HCT116 (cell line): ENCODE measurements at regions not wholly inside any gene's neighbourhood (a gene's known extent, or its start where the extent isn't known, plus 50 kb on each side); places are given as distances from the start of the nearest gene placed in this dataset.

Experiments
- ATAC-seq: fragments of 200-7000 bp; cut with Tn5 transposase; 2 replicates; pipeline ENCODE4 v1.9.1; 2020; ENCODE audit warnings: mild to moderate bottlenecking, moderate library complexity
- BruUV-seq: library from RNA; stranded (reverse); fragments of 400-500 nt; replicated peaks from 2 replicates; lab custom pipeline; 2021; lab: Mats Ljungman, UMichigan
- CTCF ChIA-PET: fragments of 300-600 bp; sonication (Branson Sonifier 250); formaldehyde crosslinking; loops from one replicate; lab custom pipeline; 2021; ENCODE audit warnings: antibody characterized with exemption; lab: Charles Lee
- POLR2A ChIA-PET: fragments of 300-600, 350-600 bp; sonication (Branson Sonifier 250); formaldehyde crosslinking; loops from one replicate; lab custom pipeline; 2021; ENCODE audit warnings: antibody characterized with exemption; lab: Charles Lee
- RAD21 ChIA-PET, 2 experiments: fragments of 300-600 bp; sonication (Branson Sonifier 250); formaldehyde crosslinking; loops; one replicate each; lab custom pipeline; 2023; ENCODE audit warnings: low total read pairs in 2 of 2; ENCODE audit not compliant: uncharacterized antibody in 2 of 2, unreplicated experiment in 2 of 2, low non-redundant PET in 1 of 2; lab: Charles Lee
- DNase-seq: peaks from one replicate; pipeline ENCODE4 v3.0.0-alpha.2; 2010; ENCODE audit warnings: low read depth, low spot score
- H2AFZ ChIP-seq: fragments of 200-600 bp; shearing (Covaris generic), sonication (generic); 2 replicates; pipeline ENCODE4 v1.6.1; 2017; ENCODE audit warnings: low read depth, mixed run types, mixed read lengths, antibody characterized with exemption, low read length; ENCODE audit not compliant: poor library complexity, severe bottlenecking
- H3K27ac ChIP-seq: 2 replicates; pipeline ENCODE4 v1.5.1; 2012; ENCODE audit warnings: low read depth, low read length
- H3K27me3 ChIP-seq: fragments of 200-600 bp; sonication (generic); 2 replicates; pipeline ENCODE4 v1.6.1; 2016; ENCODE audit warnings: mixed run types, low read length, mixed read lengths; ENCODE audit not compliant: insufficient read depth
- H3K36me3 ChIP-seq, 2 experiments: fragments of 200-500 bp in 1 of 2; fragments of 200-600 bp in 1 of 2; sonication (Bioruptor generic) in 1 of 2; sonication (generic) in 1 of 2; 2 replicates each; pipeline versions ENCODE4 v1.5.1 to v1.6.1; 2014 to 2016; ENCODE audit warnings: low read length in 2 of 2, inconsistent platforms in 1 of 2, mixed read lengths in 1 of 2, mixed run types in 1 of 2; ENCODE audit not compliant: insufficient read depth in 2 of 2, control insufficient read depth in 1 of 2
- H3K4me1 ChIP-seq, 2 experiments: fragments of 200-600 bp in 1 of 2; sonication (generic) in 1 of 2; 2 replicates each; pipeline versions ENCODE4 v1.5.1 to v1.6.1; 2012 to 2017; ENCODE audit warnings: low read length in 2 of 2, inconsistent platforms in 1 of 2, mild to moderate bottlenecking in 1 of 2, mixed read lengths in 1 of 2, mixed run types in 1 of 2, moderate library complexity in 1 of 2; ENCODE audit not compliant: insufficient read depth in 2 of 2, control insufficient read depth in 1 of 2
- H3K4me2 ChIP-seq: fragments of 200-600 bp; sonication (generic); 2 replicates; pipeline ENCODE4 v1.6.1; 2017; ENCODE audit warnings: mixed run types, low read length, mixed read lengths
- H3K4me3 ChIP-seq, 2 experiments: fragments of 200-600 bp in 1 of 2; sonication (generic) in 1 of 2; replicated peaks in 1 of 2; 2 replicates each; pipeline ENCODE4 v1.5.1; 2011 to 2016; ENCODE audit warnings: low read length in 2 of 2, control low read depth in 1 of 2, low read depth in 1 of 2, mild to moderate bottlenecking in 1 of 2, mixed read lengths in 1 of 2, mixed run types in 1 of 2
- H3K79me2 ChIP-seq: fragments of 200-600 bp; sonication (generic); 2 replicates; pipeline ENCODE4 v1.6.1; 2017; ENCODE audit warnings: mild to moderate bottlenecking, mixed run types, low read length, moderate library complexity, mixed read lengths; ENCODE audit not compliant: insufficient read depth
- H3K9ac ChIP-seq: fragments of 200-600 bp; sonication (generic); 2 replicates; pipeline ENCODE4 v1.6.1; 2016; ENCODE audit warnings: low read length, mixed read lengths
- H3K9me2 ChIP-seq: fragments of 200-600 bp; sonication (generic), shearing (Covaris generic); 2 replicates; pipeline ENCODE4 v1.6.1; 2017; ENCODE audit warnings: mixed run types, mild to moderate bottlenecking, moderate library complexity; ENCODE audit not compliant: insufficient read depth
- H3K9me3 ChIP-seq, 2 experiments: fragments of 200-500 bp in 1 of 2; fragments of 200-600 bp in 1 of 2; sonication (Bioruptor generic) in 1 of 2; sonication (generic) in 1 of 2; 2 replicates each; pipeline ENCODE4 v1.6.1; 2014 to 2017; ENCODE audit warnings: low read length in 2 of 2, mixed read lengths in 2 of 2, inconsistent platforms in 1 of 2, low read depth in 1 of 2, mild to moderate bottlenecking in 1 of 2, mixed run types in 1 of 2, moderate library complexity in 1 of 2; ENCODE audit not compliant: control insufficient read depth in 1 of 2, insufficient read depth in 1 of 2
- H4K20me1 ChIP-seq: fragments of 200-600 bp; sonication (generic), shearing (Covaris generic); 2 replicates; pipeline ENCODE4 v1.6.1; 2017; ENCODE audit warnings: mixed run types, mild to moderate bottlenecking, moderate library complexity; ENCODE audit not compliant: insufficient read depth
- CBX3 ChIP-seq: IDR thresholded peaks from 2 replicates; pipeline ENCODE4 v1.6.1; 2012; ENCODE audit warnings: low read depth
- EGR1 ChIP-seq: IDR thresholded peaks from 2 replicates; pipeline ENCODE4 v1.6.1; 2012; ENCODE audit warnings: low read depth
- ELF1 ChIP-seq: IDR thresholded peaks from 2 replicates; pipeline ENCODE4 v1.6.1; 2012; ENCODE audit warnings: low read depth, borderline replicate concordance
- EZH2phosphoT487 ChIP-seq: fragments of 200-600 bp; IDR thresholded peaks from 2 replicates; pipeline ENCODE4 v1.6.1; 2018; ENCODE audit warnings: antibody characterized with exemption, borderline replicate concordance
- FOSL1 ChIP-seq: IDR thresholded peaks from 2 replicates; pipeline ENCODE4 v1.6.1; 2012; ENCODE audit warnings: low read depth
- JUND ChIP-seq: IDR thresholded peaks from 2 replicates; pipeline ENCODE4 v1.6.1; 2012
- POLR2A ChIP-seq: IDR thresholded peaks from 2 replicates; pipeline ENCODE4 v1.7.0; 2011; ENCODE audit warnings: borderline replicate concordance; ENCODE audit not compliant: insufficient read depth, insufficient read length; ENCODE audit errors: extremely low read depth
- POLR2AphosphoS5 ChIP-seq: IDR thresholded peaks from 2 replicates; pipeline ENCODE4 v1.6.1; 2011; ENCODE audit warnings: mild to moderate bottlenecking, low read depth, low read length, moderate library complexity
- RAD21 ChIP-seq: IDR thresholded peaks from 2 replicates; pipeline ENCODE4 v1.6.1; 2012; ENCODE audit warnings: low read depth, mild to moderate bottlenecking
- SP1 ChIP-seq: IDR thresholded peaks from 2 replicates; pipeline ENCODE4 v1.6.1; 2012; ENCODE audit warnings: low read depth
- SRF ChIP-seq: IDR thresholded peaks from 2 replicates; pipeline ENCODE4 v1.6.1; 2012; ENCODE audit warnings: low read depth
- TCF7L2 ChIP-seq: IDR thresholded peaks from 2 replicates; pipeline ENCODE4 v1.7.0; 2011; ENCODE audit warnings: borderline replicate concordance, inconsistent platforms; ENCODE audit not compliant: insufficient read depth, insufficient read length; ENCODE audit errors: extremely low read depth
- YY1 ChIP-seq: IDR thresholded peaks from 2 replicates; pipeline ENCODE4 v1.6.1; 2011; ENCODE audit warnings: low read length, low read depth, moderate library complexity, mild to moderate bottlenecking; ENCODE audit not compliant: insufficient replicate concordance; ENCODE audit errors: extremely low read depth
- ZFX ChIP-seq: fragments of 450-650 bp; IDR thresholded peaks from 2 replicates; pipeline ENCODE4 v1.6.1; 2017
- intact Hi-C: fragments of 100-400 bp; cut with micrococcal nuclease; formaldehyde crosslinking; loops from 2 replicates; pipeline ENCODE4 v1.10.0; 2022
- TF ChIP-seq, protein P1 (sequence below), 3 experiments: fragments of 200-600 bp in 1 of 3; sonication (generic) in 1 of 3; IDR thresholded peaks in 2 of 3; conservative IDR thresholded peaks in 1 of 3; 2 replicates each; pipeline ENCODE4 v1.5.1; 2012 to 2017; ENCODE audit warnings: low read depth in 2 of 3, low read length in 2 of 3, antibody characterized with exemption in 1 of 3, borderline replicate concordance in 1 of 3, control low read depth in 1 of 3, mild to moderate bottlenecking in 1 of 3, mixed read lengths in 1 of 3, mixed run types in 1 of 3, moderate library complexity in 1 of 3; ENCODE audit not compliant: insufficient read depth in 1 of 3
- TF ChIP-seq, protein P2 (sequence below): IDR thresholded peaks from 2 replicates; pipeline ENCODE4 v1.6.1; 2012; ENCODE audit warnings: low read depth
- TF ChIP-seq, protein P3 (sequence below): IDR thresholded peaks from 2 replicates; pipeline ENCODE4 v1.6.1; 2011; ENCODE audit warnings: mild to moderate bottlenecking, low read length, moderate library complexity; ENCODE audit not compliant: insufficient replicate concordance; ENCODE audit errors: extremely low read depth
- TF ChIP-seq, protein P4 (sequence below): IDR thresholded peaks from 2 replicates; pipeline ENCODE4 v1.6.1; 2012

DNA sequence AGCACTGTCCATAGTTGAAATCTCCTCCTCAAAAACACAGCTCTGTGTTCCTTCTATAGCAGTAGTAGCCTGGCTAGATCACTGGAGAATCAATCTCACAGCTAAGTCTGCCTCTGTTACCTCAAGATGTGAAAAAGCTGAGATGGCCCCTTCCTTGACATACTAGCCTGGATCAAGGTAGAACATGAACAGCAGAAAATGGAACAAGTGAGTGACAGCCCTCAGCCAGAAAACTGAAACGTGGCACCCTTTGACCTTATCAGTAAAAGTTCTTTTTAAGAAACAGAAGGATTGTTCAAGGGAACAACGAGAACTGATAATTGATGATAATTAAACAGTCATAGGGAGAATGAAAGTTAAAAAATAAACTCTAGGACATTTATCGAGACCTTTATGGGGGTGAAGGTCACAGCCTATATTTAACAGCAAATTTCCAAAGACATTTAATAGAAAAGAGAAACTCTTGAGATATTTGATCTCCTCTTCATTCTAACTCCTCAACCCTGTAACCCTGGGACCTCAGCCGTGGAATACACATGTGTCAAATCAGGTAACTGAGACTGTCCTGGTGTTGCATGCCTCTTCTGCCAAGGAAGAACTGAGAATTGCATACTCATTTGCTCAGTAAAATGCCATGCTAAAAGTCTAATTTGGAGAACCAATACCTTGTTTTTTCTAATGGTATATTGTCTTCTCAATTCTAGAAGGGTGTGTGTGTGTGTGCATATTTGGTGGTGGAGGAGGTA lies 258.0 kb upstream of the ATP2B1 start:
- no peaks in the 10 kb centered on the region; the same call in 1 of the 2 replicates for H3K9me2 ChIP-seq
- no peaks in the 10 kb centered on the region for H3K27me3 ChIP-seq
- RAD21 ChIA-PET = no interaction called here
- no peak overlapping the region for H3K4me2 ChIP-seq
- POLR2A ChIA-PET = no interaction called here
- H3K79me2 ChIP-seq = no peaks in the 10 kb centered on the region
- CTCF ChIA-PET = no interaction called here
- H3K36me3 ChIP-seq = no peaks in the 10 kb centered on the region
- intact Hi-C loops = loop anchor here (10.0 kb wide), 1 partner anchor 262 kb away; the partner anchor contains the start of gene ATP2B1
- no peak overlapping the region for H2AFZ ChIP-seq
- 0 out of 4 replicates have a peak, but pooled peaks cover 0 to 4% of the 10 kb centered on the region in 2 experiments for H3K4me1 ChIP-seq
- no peak for DNase-seq
- H3K4me3 ChIP-seq = no peak overlapping the region
- no peak overlapping the region for H3K27ac ChIP-seq
- H3K9ac ChIP-seq = no peak overlapping the region
- TF ChIP-seq CBX3 (no peak), JUND (no peak), SRF (no peak), EZH2phosphoT487 (no peak), POLR2AphosphoS5 (no peak), SP1 (no peak), ZFX (no peak), RAD21 (no peak), POLR2A (no peak), FOSL1 (no peak), TCF7L2 (no peak), EGR1 (no peak), YY1 (no peak), ELF1 (no peak)
- TF ChIP-seq, protein P1, sequence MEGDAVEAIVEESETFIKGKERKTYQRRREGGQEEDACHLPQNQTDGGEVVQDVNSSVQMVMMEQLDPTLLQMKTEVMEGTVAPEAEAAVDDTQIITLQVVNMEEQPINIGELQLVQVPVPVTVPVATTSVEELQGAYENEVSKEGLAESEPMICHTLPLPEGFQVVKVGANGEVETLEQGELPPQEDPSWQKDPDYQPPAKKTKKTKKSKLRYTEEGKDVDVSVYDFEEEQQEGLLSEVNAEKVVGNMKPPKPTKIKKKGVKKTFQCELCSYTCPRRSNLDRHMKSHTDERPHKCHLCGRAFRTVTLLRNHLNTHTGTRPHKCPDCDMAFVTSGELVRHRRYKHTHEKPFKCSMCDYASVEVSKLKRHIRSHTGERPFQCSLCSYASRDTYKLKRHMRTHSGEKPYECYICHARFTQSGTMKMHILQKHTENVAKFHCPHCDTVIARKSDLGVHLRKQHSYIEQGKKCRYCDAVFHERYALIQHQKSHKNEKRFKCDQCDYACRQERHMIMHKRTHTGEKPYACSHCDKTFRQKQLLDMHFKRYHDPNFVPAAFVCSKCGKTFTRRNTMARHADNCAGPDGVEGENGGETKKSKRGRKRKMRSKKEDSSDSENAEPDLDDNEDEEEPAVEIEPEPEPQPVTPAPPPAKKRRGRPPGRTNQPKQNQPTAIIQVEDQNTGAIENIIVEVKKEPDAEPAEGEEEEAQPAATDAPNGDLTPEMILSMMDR (IDR thresholded peaks at IDR 0.05 in 2 of 3, conservative IDR thresholded peaks at IDR 0.05 in 1 of 3; ENCODE audit: borderline replicate concordance in 1 of 3, insufficient read depth in 1 of 3, low read depth in 2 of 3, low read length in 2 of 3) = no peak
- TF ChIP-seq, protein P2, sequence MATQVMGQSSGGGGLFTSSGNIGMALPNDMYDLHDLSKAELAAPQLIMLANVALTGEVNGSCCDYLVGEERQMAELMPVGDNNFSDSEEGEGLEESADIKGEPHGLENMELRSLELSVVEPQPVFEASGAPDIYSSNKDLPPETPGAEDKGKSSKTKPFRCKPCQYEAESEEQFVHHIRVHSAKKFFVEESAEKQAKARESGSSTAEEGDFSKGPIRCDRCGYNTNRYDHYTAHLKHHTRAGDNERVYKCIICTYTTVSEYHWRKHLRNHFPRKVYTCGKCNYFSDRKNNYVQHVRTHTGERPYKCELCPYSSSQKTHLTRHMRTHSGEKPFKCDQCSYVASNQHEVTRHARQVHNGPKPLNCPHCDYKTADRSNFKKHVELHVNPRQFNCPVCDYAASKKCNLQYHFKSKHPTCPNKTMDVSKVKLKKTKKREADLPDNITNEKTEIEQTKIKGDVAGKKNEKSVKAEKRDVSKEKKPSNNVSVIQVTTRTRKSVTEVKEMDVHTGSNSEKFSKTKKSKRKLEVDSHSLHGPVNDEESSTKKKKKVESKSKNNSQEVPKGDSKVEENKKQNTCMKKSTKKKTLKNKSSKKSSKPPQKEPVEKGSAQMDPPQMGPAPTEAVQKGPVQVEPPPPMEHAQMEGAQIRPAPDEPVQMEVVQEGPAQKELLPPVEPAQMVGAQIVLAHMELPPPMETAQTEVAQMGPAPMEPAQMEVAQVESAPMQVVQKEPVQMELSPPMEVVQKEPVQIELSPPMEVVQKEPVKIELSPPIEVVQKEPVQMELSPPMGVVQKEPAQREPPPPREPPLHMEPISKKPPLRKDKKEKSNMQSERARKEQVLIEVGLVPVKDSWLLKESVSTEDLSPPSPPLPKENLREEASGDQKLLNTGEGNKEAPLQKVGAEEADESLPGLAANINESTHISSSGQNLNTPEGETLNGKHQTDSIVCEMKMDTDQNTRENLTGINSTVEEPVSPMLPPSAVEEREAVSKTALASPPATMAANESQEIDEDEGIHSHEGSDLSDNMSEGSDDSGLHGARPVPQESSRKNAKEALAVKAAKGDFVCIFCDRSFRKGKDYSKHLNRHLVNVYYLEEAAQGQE = no peak
- TF ChIP-seq, protein P3, sequence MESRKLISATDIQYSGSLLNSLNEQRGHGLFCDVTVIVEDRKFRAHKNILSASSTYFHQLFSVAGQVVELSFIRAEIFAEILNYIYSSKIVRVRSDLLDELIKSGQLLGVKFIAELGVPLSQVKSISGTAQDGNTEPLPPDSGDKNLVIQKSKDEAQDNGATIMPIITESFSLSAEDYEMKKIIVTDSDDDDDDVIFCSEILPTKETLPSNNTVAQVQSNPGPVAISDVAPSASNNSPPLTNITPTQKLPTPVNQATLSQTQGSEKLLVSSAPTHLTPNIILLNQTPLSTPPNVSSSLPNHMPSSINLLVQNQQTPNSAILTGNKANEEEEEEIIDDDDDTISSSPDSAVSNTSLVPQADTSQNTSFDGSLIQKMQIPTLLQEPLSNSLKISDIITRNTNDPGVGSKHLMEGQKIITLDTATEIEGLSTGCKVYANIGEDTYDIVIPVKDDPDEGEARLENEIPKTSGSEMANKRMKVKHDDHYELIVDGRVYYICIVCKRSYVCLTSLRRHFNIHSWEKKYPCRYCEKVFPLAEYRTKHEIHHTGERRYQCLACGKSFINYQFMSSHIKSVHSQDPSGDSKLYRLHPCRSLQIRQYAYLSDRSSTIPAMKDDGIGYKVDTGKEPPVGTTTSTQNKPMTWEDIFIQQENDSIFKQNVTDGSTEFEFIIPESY = no peak
- TF ChIP-seq, protein P4, sequence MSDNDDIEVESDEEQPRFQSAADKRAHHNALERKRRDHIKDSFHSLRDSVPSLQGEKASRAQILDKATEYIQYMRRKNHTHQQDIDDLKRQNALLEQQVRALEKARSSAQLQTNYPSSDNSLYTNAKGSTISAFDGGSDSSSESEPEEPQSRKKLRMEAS = no peak
- ATAC-seq = no peak
- no peaks in the 10 kb centered on the region for H4K20me1 ChIP-seq
- BruUV-seq = no TSS peak
- H3K9me3 ChIP-seq = no peaks in the 10 kb centered on the region
